HG03196 (cell line): ENCODE measurements at regions not wholly inside any gene's neighbourhood (a gene's known extent, or its start where the extent isn't known, plus 50 kb on each side); places are given as distances from the start of the nearest gene placed in this dataset.
"Not testable (repeated sequence)": the region's sequence is repeated elsewhere in the genome, so short reads cannot be mapped to it uniquely, and the experiment has no call there.

ENCODE experiments used
- ATAC-seq: cut with Tn5 transposase; IDR thresholded peaks from one replicate; pipeline ENCODE4 v1.9.1; 2021; ENCODE audit not compliant: unreplicated experiment

- ATAC-seq: no peak
Measured at GRCh38 chr4:120005527-120005926, 61.1 kb downstream of the MAD2L1 start.

- no peak for ATAC-seq
Measured at GRCh38 chr4:120005076-120005475, 61.6 kb downstream of the MAD2L1 start.

- no peak for ATAC-seq
Measured at GRCh38 chr4:120004054-120004453, 62.6 kb downstream of the MAD2L1 start.

GRCh38 chr4:120003193-120003592, 63.5 kb downstream of the MAD2L1 start:
- no peak for ATAC-seq

GRCh38 chr4:120001850-120002249, 64.8 kb downstream of the MAD2L1 start:
- ATAC-seq: no peak

GRCh38 chr4:120000591-120001296, 65.9 kb downstream of the MAD2L1 start:
- ATAC-seq: no peak

GRCh38 chr4:119996024-119996423, 70.6 kb downstream of the MAD2L1 start:
- ATAC-seq: not testable (repeated sequence)

GRCh38 chr4:119984996-119985395, 81.7 kb downstream of the MAD2L1 start:
- ATAC-seq: no peak

- no peak for ATAC-seq
Measured at GRCh38 chr4:119982756-119983155, 83.9 kb downstream of the MAD2L1 start.

GRCh38 chr4:119980456-119980855, 86.2 kb downstream of the MAD2L1 start:
- no peak for ATAC-seq

- no peak for ATAC-seq
Measured at GRCh38 chr4:119977076-119977940, 89.3 kb downstream of the MAD2L1 start.

- ATAC-seq: no peak
Measured at GRCh38 chr4:119971431-119972084, 95.1 kb downstream of the MAD2L1 start.

GRCh38 chr4:119962631-119963030, 104.0 kb downstream of the MAD2L1 start:
- no peak for ATAC-seq

GRCh38 chr4:119958983-119959382, 107.7 kb downstream of the MAD2L1 start:
- ATAC-seq: no peak

- ATAC-seq: no peak
Measured at GRCh38 chr4:119955256-119955655, 111.4 kb downstream of the MAD2L1 start.

GRCh38 chr4:119954487-119954886, 112.2 kb downstream of the MAD2L1 start:
- ATAC-seq: not testable (repeated sequence)

- no peak for ATAC-seq
Measured at GRCh38 chr4:119946359-119946758, 120.3 kb downstream of the MAD2L1 start.

GRCh38 chr4:119942806-119943205, 123.8 kb downstream of the MAD2L1 start:
- ATAC-seq: no peak

- ATAC-seq: no peak
Measured at GRCh38 chr4:119940557-119940956, 126.1 kb downstream of the MAD2L1 start.

GRCh38 chr4:119939071-119939995, 127.3 kb downstream of the MAD2L1 start:
- no peak for ATAC-seq

GRCh38 chr4:119937746-119938145, 128.9 kb downstream of the MAD2L1 start:
- ATAC-seq: no peak
